HuH-7 (cell line): ENCODE measurements at regions not wholly inside any gene's neighbourhood (a gene's known extent, or its start where the extent isn't known, plus 50 kb on each side); places are given as distances from the start of the nearest gene placed in this dataset.

Source experiments
- DNase-seq: peaks from one replicate; pipeline ENCODE4 v3.0.0; 2011; ENCODE audit warnings: low spot score

GRCh38 chr2:22832196-22832595 is 552.8 kb upstream of the KLHL29 start:
- no peak for DNase-seq

DNA sequence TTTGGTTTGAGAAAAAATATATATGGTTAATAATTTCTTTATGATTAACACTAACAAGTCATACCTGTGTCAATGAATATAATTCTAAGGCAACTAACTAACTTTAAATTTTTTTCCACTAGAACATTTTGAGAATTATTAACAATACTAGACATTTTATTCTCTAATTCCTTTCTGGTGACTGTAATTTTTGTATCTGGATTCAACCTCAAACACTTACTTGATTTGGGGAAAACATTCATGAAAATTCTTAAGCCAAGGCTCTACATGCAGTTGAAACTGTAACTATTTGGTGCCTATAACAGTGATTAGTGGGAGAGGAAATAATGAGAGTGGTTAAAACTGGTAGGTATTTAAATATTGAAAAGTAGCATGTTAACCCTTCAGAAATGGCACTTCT is 546.5 kb upstream of the KLHL29 start:
- no peak for DNase-seq

DNA sequence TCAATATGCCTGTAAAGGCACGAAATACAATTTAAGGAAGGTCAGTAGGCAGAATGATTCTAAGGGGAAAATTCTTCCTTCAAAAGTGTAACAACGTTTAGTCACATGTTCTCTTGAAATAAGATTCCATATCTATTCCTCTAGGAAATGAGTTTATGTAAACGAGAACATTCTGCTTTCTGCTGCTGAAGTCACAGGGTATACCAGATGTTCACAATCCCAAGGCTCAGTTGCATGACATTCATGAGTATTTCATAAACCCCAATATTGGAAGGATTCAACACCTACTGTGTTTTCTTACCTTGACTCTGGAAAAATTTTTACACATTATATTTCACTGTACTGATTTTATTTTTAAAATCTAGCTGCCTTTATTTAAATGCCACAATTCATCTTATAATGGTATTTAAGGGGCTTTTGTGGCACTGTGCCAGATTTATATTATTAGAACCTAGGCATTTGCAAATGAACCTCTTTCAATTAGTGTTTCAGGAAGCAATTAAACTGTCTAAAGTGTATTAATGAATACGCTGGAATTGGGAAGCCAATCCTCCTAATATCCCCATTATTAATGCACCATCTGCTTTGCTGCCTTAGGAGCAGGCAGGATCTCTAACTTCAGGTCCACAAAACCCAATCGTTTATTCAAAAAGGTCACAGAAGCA is 542.6 kb upstream of the KLHL29 start:
- no peak for DNase-seq

DNA sequence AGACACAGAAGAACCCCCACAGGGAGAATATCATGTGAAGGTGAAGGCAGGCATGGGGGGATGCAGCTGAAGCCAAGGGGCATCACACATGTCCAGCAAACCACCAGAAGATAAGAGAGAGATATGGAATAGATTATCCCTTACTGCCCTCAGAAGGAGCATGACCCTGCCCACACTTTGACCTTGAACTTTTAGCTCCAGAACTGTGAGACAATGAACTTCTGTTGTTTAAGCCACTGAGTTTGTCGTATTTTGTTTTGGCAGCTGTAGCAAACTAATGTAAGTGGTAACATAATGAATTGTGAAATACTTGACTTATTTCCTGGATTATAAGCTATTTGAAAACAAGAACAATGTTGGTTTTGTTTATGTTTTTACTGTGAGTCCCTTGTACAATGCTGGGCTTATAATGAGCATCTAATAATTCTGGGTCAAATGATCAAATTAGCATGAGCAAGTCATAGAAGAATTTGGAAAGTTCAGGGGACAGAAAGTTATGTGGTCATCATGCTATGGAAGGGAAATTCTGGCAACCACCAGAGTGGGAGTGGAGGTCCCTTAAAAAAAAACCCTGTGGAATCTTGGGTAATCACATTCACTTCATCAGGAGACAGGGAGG is 541.0 kb upstream of the KLHL29 start:
- DNase-seq, result no peak

DNA sequence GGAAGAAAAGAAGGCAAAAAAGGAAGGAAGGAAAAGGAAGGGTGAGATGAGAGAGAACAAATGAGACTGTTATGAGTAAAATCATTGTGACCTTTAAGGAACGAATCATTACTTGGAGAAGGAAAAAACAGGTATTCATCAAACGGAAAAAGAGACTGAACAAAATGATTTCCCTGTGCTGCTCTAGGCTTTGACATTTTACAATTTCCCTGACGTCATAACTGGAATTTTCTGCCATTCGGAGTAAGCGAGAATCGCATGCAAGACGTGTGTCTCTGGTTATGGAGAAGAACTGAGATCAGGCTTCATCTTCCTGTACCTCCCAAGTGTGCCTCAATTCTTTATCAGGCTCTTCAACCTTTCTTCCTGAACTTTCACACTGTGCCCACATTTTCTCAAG is 534.7 kb upstream of the KLHL29 start:
- no peak for DNase-seq

DNA sequence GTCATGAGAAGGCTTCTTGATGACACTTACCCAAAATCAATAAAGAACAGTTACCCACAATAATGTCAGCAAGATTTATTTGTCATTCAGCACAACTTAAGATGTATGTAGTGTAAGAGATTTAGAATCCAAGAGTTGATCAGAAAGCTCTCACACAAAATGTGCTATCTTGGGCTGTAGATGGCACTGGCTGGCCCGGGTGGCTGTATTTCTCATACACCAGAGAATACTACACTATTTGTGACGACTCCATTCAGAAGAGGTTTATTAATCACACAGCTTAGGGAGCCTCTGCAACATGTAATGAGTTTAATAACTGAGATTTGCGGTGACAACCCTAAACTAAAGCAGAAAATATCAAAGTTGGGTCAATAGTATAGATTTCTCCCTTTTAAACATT is 530.4 kb upstream of the KLHL29 start:
- no peak for DNase-seq

DNA sequence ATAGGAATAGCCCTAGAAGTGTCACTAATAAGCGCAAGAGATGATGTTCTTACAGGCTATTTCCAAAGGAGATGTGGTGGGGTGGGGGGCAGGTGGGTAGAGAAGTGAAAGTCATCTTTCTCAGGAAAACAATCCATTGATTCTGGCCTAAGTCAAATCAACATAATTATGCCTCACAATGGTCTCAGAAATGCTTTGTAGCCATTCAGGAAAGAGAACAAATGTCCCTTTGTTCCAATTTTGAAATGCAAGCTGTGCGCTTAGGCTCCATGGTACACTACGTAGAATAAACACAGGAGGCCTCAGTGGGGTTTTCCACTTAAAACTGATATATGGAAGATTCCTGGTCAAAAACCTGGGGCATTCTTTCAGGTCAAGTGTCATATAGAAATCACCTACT is 529.9 kb upstream of the KLHL29 start:
- DNase-seq, result no peak

- DNase-seq, result no peak
Measured at GRCh38 chr2:22855761-22856184, 529.2 kb upstream of the KLHL29 start.

- no peak for DNase-seq
Measured at GRCh38 chr2:22867973-22868372, 517.0 kb upstream of the KLHL29 start.

DNA sequence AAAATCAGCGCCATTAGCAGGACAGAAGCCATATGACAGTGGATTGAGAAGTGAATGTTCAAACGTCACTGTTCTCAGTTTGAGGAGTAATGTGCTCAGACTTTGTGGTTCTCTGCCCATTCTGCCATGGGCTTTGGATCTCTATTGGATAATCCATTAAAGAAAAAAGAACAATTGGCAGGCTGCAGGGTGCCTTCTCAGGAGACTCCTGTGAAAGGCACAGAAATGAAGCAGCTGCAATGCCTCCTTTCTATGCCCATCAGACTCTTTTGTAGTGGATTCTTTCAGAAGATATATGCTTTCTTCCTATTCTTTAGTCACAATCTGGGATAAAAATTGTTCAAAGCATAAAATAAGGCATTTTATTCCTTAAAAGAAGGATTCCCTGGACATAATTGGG is 506.9 kb upstream of the KLHL29 start:
- DNase-seq, result no peak

GRCh38 chr2:22879009-22879863 is 505.7 kb upstream of the KLHL29 start:
- DNase-seq, result no peak

DNA sequence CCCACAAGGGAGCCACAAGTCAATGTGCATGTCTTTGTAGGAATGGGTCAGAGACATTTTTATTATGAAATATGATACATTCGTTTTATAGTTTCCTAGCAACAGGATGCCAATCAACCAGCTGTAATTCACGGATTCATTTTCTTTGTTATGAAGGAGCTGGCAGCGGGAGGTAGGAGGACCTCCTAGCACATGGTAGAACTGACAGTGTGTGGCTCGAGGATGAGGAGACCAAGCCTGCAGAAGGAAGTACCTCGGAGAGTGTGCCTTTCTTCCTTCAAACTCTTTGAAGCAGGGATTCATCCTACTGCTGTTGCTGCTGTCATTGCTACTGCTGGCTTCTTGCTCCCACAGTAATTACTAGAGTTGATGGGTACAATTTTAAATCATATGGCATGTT is 504.8 kb upstream of the KLHL29 start:
- DNase-seq, result no peak

- no peak for DNase-seq
Measured at GRCh38 chr2:22882011-22882410, 503.0 kb upstream of the KLHL29 start.

GRCh38 chr2:22882643-22883042 is 502.3 kb upstream of the KLHL29 start:
- no peak for DNase-seq

- DNase-seq, result no peak
Measured at GRCh38 chr2:22883054-22883453, 501.9 kb upstream of the KLHL29 start.

DNA sequence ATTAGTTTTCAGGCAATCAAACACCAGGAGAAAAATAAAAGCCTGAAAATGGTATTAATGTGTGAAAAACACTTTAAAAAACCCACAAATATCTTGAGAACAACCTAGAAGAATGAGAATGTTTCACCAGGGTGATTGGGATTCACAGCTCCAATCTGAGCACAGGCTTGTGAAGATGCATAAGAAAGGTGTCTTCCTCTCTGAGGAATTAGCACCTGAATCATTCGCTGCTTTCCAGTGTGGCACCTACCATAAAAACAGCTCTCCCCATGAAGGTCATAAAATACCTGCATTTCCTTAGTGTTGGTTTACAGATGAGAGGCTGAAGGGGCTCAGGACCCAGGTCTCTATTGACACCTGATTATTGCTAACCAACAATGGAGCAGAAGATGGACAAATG is 499.7 kb upstream of the KLHL29 start:
- DNase-seq, result no peak

DNA sequence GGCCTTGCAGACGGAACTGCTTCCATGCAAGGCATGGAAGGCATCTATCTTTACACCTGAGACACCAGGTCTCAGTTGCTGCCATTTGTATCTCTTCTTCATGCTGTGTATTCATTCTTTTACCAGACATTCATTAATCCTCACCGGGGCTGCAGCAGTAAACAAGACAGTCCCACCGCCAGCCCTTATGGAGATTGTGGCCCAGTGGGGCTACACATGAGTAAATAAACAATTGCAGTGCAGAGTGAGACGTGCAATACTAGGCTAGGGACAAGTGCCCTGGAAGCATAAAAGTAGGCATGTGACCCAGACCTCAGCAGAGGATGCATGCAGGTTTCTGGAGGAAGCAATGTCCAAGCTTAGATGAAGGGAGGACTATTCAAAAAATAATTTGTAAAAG is 497.6 kb upstream of the KLHL29 start:
- no peak for DNase-seq

GRCh38 chr2:22887845-22888244 is 497.1 kb upstream of the KLHL29 start:
- no peak for DNase-seq

GRCh38 chr2:22890132-22890531 is 494.8 kb upstream of the KLHL29 start:
- DNase-seq, result no peak

DNA sequence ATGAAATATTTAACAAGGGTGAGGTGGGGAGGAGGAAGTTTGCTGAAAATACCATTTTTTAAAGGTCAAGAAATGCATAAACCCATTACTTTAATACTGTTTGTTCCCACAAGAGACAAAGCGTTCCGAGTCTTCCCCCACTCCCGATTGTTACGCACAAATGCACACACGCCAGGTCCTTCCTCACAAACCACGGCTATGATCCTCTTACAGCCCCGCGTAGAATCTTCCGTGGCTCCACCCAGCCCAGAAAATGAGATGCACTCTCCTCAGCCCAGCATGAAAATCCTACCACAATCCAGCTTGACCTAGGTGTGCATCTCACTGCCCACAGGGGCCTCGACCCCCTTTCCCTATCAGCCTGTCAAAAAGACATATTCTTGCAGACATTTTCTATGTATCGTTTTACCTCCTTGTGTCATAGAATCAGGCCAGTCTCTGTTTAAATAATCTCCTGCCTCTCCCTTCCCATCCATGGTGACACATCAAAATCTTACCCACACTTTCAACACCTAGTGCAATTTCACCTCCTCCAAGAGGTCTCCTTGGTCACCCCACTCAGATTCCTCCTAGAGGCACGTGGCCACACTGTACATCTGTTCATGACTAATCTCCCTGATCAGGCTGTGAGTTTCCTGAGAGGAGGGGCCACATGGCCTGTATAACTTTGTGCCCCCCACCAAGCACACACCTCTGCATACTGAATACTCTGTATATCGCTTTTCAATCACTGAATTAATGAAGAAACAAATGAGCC is 491.0 kb upstream of the KLHL29 start:
- no peak for DNase-seq

GRCh38 chr2:22894761-22895160 is 490.2 kb upstream of the KLHL29 start:
- DNase-seq, result no peak

DNA sequence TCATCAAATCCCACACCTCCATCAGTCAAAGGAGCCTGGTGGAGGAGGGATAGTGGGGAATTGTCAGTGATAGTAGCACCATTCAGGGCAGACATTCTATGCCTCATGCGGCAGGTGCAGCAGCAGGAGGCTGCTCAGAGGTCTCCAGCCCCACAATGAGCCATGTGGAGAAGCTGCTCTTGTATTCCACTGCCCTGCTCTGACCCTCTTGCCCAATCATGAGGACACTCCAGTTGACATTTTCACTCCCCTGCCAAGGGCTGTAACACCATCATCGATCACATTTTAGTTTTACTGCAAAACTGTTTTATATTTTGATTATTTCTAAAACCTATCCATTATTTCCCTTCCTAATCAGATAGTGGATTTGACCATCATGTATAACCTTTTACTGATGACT is 487.6 kb upstream of the KLHL29 start:
- DNase-seq, result no peak

- DNase-seq, result no peak
Measured at GRCh38 chr2:22900674-22901073, 484.3 kb upstream of the KLHL29 start.
